ENCODE measurements at regions not wholly inside any gene's neighbourhood (a gene's known extent, or its start where the extent isn't known, plus 50 kb on each side); places are given as distances from the start of the nearest gene placed in this dataset.

- Histone ChIP-seq H2AFZ (ENCODE audit: insufficient read depth, low read depth, low read length, poor library complexity, severe bottlenecking) (no peak overlapping the region), H3K27me3 (replicated peaks in 1 of 4; ENCODE audit: control extremely low read depth in 1 of 4, control insufficient read depth in 3 of 4, insufficient read depth in 4 of 4, low read length in 3 of 4) (no peaks in the 10 kb centered on the region), H3K79me2 (ENCODE audit: control insufficient read depth, insufficient read depth, low read length) (no peaks in the 10 kb centered on the region), H3K4me1 (ENCODE audit: control insufficient read depth in 2 of 2, insufficient read depth in 2 of 2, low read length in 2 of 2) (no peaks in the 10 kb centered on the region), H4K20me1 (ENCODE audit: control insufficient read depth, insufficient read depth, low read length, poor library complexity, severe bottlenecking) (no peaks in the 10 kb centered on the region), H3K27ac (ENCODE audit: low read length in 2 of 2) (no peak overlapping the region), H3K4me2 (replicated peaks; ENCODE audit: low read depth, low read length, poor library complexity, severe bottlenecking) (no peak overlapping the region), H3K4me3 (ENCODE audit: control extremely low read depth in 1 of 5, extremely low read depth in 1 of 5, insufficient read depth in 1 of 5, low read depth in 2 of 5, low read length in 4 of 5) (no peak overlapping the region), H3K36me3 (replicated peaks in 1 of 2; ENCODE audit: control extremely low read depth in 1 of 2, control insufficient read depth in 1 of 2, extremely low read depth in 1 of 2, insufficient read depth in 2 of 2, low read length in 1 of 2) (no peaks in the 10 kb centered on the region), H3K9ac (ENCODE audit: low read length) (no peak overlapping the region), H3K9me3 (ENCODE audit: control extremely low read depth in 1 of 3, control insufficient read depth in 2 of 3, insufficient read depth in 1 of 3, low read length in 2 of 3) (no peaks in the 10 kb centered on the region)
- intact Hi-C loops (cut with micrococcal nuclease): no loop called here
- Mint-ChIP-seq H3K4me1 (no peaks in the 10 kb centered on the region), H3K4me3 (no peak overlapping the region), H3K27ac (no peak overlapping the region), H3K27me3 (no peaks in the 10 kb centered on the region), H3K9me3 (ENCODE audit: insufficient read depth) (peaks cover 2% of the 10 kb centered on the region)
- WGBS (ENCODE audit: insufficient coverage): 17% methylated on average over 1 of the region's 2 CpGs
- ChIA-PET CTCF (no interaction called here), POLR2A (no interaction called here)
- DNase-seq: no peak
- TF ChIP-seq CTCF (IDR thresholded peaks at IDR 0.05): no peak
- TF ChIP-seq EZH2 (IDR thresholded peaks at IDR 0.05; ENCODE audit: borderline replicate concordance, insufficient read depth, low read depth, low read length, poor library complexity, severe bottlenecking): no peak
- no peak for ATAC-seq (ENCODE audit: low read depth)
Measured at GRCh38 chr12:83666690-83667089, 980.0 kb downstream of the TMTC2 start.

GRCh38 chr12:83665634-83666218, 979.0 kb downstream of the TMTC2 start:
- H3K27ac Mint-ChIP-seq: no peak overlapping the region
- TF ChIP-seq CTCF (IDR thresholded peaks at IDR 0.05) (no peak), EZH2 (IDR thresholded peaks at IDR 0.05; ENCODE audit: borderline replicate concordance, insufficient read depth, low read depth, low read length, poor library complexity, severe bottlenecking) (no peak)
- H3K4me1 ChIP-seq (ENCODE audit: control insufficient read depth in 2 of 2, insufficient read depth in 2 of 2, low read length in 2 of 2): no peaks in the 10 kb centered on the region
- ATAC-seq (ENCODE audit: low read depth) (no peak), DNase-seq (no peak)
- CTCF ChIA-PET: no interaction called here
- H3K9me3 ChIP-seq (ENCODE audit: control extremely low read depth in 1 of 3, control insufficient read depth in 2 of 3, insufficient read depth in 1 of 3, low read length in 2 of 3): no peaks in the 10 kb centered on the region
- intact Hi-C loops (cut with micrococcal nuclease): no loop called here
- no peak overlapping the region for H3K4me3 ChIP-seq (ENCODE audit: control extremely low read depth in 1 of 5, extremely low read depth in 1 of 5, insufficient read depth in 1 of 5, low read depth in 2 of 5, low read length in 4 of 5)
- H3K79me2 ChIP-seq (ENCODE audit: control insufficient read depth, insufficient read depth, low read length): no peaks in the 10 kb centered on the region
- no peaks in the 10 kb centered on the region for H3K27me3 Mint-ChIP-seq
- no peaks in the 10 kb centered on the region for H3K4me1 Mint-ChIP-seq
- H3K27me3 ChIP-seq (replicated peaks in 1 of 4; ENCODE audit: control extremely low read depth in 1 of 4, control insufficient read depth in 3 of 4, insufficient read depth in 4 of 4, low read length in 3 of 4): no peaks in the 10 kb centered on the region
- no peaks in the 10 kb centered on the region for H3K9me3 Mint-ChIP-seq (ENCODE audit: insufficient read depth)
- H3K4me3 Mint-ChIP-seq: no peak overlapping the region
- no peak overlapping the region for H3K9ac ChIP-seq (ENCODE audit: low read length)
- no peaks in the 10 kb centered on the region for H3K36me3 ChIP-seq (replicated peaks in 1 of 2; ENCODE audit: control extremely low read depth in 1 of 2, control insufficient read depth in 1 of 2, extremely low read depth in 1 of 2, insufficient read depth in 2 of 2, low read length in 1 of 2)
- POLR2A ChIA-PET: no interaction called here
- H3K27ac ChIP-seq (ENCODE audit: low read length in 2 of 2): no peak overlapping the region
- no peak overlapping the region for H3K4me2 ChIP-seq (replicated peaks; ENCODE audit: low read depth, low read length, poor library complexity, severe bottlenecking)
- H2AFZ ChIP-seq (ENCODE audit: insufficient read depth, low read depth, low read length, poor library complexity, severe bottlenecking): no peak overlapping the region
- no peaks in the 10 kb centered on the region for H4K20me1 ChIP-seq (ENCODE audit: control insufficient read depth, insufficient read depth, low read length, poor library complexity, severe bottlenecking)

Measured in B cell (primary cell).